ENCODE measurements at regions not wholly inside any gene's neighbourhood (a gene's known extent, or its start where the extent isn't known, plus 50 kb on each side); places are given as distances from the start of the nearest gene placed in this dataset.

DNA sequence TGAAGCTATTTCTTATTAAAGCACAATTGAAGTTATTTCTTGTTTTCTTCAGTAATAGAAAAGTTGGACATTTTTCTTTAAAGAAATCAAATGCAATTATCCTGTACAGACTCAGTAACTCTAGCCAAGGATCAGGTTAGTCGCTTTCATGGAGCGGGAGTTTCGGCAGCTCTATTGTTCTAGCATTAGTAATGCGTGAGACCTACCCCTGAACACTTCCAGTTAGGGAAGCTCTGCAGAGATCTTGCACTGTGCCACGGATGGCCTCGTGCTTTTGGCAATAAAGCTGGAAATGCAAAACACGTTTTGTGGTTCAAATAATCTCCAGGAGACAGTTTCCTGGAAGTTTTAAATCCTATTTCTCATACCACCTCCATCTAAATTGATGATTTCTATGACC lies 488.4 kb downstream of the SETD4 start:
- intact Hi-C loops (cut with DNase I), result no loop called here
- Histone ChIP-seq H3K27ac (no peak overlapping the region), H3K36me3 (no peaks in the 10 kb centered on the region), H3K4me1 (no peaks in the 10 kb centered on the region), H3K27me3 (no peaks in the 10 kb centered on the region), H3K4me3 (replicated peaks in 1 of 3) (no peak overlapping the region), H3K9me3 (no peaks in the 10 kb centered on the region)
- WGBS, 2 donors, result 74 to 82% methylated on average over 7 of the region's 7 CpGs
- DNase-seq, result no peak
- TF ChIP-seq, protein P1, sequence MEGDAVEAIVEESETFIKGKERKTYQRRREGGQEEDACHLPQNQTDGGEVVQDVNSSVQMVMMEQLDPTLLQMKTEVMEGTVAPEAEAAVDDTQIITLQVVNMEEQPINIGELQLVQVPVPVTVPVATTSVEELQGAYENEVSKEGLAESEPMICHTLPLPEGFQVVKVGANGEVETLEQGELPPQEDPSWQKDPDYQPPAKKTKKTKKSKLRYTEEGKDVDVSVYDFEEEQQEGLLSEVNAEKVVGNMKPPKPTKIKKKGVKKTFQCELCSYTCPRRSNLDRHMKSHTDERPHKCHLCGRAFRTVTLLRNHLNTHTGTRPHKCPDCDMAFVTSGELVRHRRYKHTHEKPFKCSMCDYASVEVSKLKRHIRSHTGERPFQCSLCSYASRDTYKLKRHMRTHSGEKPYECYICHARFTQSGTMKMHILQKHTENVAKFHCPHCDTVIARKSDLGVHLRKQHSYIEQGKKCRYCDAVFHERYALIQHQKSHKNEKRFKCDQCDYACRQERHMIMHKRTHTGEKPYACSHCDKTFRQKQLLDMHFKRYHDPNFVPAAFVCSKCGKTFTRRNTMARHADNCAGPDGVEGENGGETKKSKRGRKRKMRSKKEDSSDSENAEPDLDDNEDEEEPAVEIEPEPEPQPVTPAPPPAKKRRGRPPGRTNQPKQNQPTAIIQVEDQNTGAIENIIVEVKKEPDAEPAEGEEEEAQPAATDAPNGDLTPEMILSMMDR (IDR thresholded peaks at IDR 0.05), result no peak
- TF ChIP-seq POLR2A (IDR thresholded peaks at IDR 0.05), result no peak

DNA sequence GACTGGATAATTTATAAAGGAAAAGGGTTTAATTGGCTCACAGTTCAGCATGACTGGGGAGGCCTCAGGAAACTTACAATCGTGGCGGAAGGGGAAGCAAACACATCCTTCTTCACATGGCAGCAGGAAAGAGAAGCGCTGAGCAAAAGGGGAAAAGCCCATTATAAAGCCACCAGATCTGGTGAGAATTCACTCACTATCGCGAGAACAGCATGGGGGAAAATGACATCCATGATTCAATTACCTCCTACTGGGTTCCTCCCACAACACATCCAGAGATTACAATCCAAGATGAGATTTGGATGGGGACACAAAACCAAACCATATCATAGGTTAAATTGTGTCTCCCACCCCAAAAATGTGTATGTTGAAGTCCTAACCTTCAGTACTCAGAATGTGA lies 491.7 kb downstream of the SETD4 start:
- DNase-seq, result no peak
- no peaks in the 10 kb centered on the region for H3K36me3 ChIP-seq
- H3K4me3 ChIP-seq (replicated peaks in 1 of 3), result no peak overlapping the region
- no peaks in the 10 kb centered on the region for H3K4me1 ChIP-seq
- H3K27ac ChIP-seq, result no peak overlapping the region
- H3K9me3 ChIP-seq, result no peaks in the 10 kb centered on the region
- H3K27me3 ChIP-seq, result no peaks in the 10 kb centered on the region
- TF ChIP-seq POLR2A (IDR thresholded peaks at IDR 0.05), result no peak
- TF ChIP-seq, protein P1 (IDR thresholded peaks at IDR 0.05), result no peak
- intact Hi-C loops (cut with DNase I), result no loop called here
- WGBS, 2 donors, result 69 to 84% methylated on average over 5 of the region's 5 CpGs

DNA sequence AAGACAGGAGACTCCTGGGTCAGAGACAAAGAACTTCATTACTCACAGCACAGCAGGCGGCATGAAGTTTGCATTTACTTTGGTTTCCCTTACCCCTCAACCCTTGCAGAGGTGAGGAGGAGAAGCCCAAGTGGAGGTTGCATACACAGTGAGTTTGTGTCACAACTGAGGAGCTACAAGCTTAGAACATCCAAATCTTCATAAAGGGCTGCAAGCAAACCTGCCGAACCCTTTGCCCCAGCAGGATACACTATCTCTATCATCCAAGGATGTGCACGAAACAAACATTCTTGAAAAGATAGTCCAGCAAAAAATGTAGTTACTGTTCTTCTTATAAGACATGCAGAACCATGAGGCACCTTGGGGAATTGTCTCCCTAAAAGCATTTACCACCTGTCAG lies 493.5 kb downstream of the SETD4 start:
- Histone ChIP-seq H3K9me3 (no peaks in the 10 kb centered on the region), H3K27me3 (no peaks in the 10 kb centered on the region), H3K4me1 (no peaks in the 10 kb centered on the region), H3K27ac (no peak overlapping the region), H3K4me3 (replicated peaks in 1 of 3) (no peak overlapping the region), H3K36me3 (no peaks in the 10 kb centered on the region)
- DNase-seq, result no peak
- TF ChIP-seq, protein P1 (IDR thresholded peaks at IDR 0.05), result no peak
- TF ChIP-seq POLR2A (IDR thresholded peaks at IDR 0.05), result no peak
- intact Hi-C loops (cut with DNase I), result no loop called here
- WGBS, 2 donors, result 92 to 95% methylated on average over 3 of the region's 3 CpGs

DNA sequence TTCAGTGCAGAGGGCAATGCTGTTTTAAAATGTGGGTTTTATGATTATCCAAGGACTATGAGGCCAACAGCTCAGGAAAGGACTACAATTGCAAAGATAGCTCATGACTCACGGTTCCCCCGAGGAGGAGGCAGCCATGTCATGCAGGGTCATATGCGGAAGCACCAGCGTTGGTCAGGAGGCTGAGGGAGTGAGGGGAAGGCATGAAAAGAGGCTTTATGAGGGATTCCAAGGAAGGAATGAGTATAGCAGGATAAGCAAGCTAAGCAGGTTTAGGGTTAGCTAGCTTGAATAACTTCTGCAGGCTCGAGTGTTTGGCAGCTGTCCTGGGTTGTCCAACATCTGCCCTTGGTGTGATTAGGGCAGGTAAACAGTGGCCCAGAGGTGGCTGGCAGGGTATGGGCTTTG lies 495.1 kb downstream of the SETD4 start:
- WGBS, 2 donors, result 38 to 42% methylated on average over 5 of the region's 5 CpGs
- intact Hi-C loops (cut with DNase I), result no loop called here
- TF ChIP-seq, protein P1 (IDR thresholded peaks at IDR 0.05), result no peak
- no peak for TF ChIP-seq POLR2A (IDR thresholded peaks at IDR 0.05)
- peak in 1 of 2 donors; percentile 6 for DNase-seq
- Histone ChIP-seq H3K27ac (no peak overlapping the region), H3K9me3 (no peaks in the 10 kb centered on the region), H3K27me3 (no peaks in the 10 kb centered on the region), H3K36me3 (no peaks in the 10 kb centered on the region), H3K4me1 (no peaks in the 10 kb centered on the region), H3K4me3 (replicated peaks in 1 of 3) (no peak overlapping the region)

DNA sequence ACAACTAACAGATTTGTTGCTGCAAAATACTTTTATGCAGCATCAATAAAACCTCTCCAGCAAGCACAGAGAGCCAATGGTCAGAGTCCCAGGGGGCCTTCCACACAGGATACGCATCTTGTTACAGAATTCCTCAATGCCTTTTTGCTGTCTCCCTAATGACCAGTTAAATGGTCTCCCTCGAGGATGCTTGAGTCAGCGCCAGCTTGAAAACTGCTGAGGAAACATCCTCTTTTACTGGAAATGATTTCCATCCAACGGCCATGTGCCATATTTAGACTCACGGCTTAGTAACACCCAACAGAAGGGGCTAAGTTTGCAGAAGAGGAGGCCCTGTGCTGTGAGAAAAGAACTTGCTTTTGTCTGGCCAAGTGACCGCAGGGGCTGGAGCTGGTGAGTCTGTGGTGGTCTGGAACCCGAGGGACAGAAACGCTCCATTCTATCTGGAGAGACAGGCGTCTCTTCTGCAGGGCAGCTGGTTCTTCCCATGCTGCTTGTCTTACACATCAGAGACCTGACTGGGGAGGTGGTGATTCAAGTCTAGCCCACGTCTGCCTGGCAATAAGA lies 496.4 kb downstream of the SETD4 start:
- intact Hi-C loops (cut with DNase I), result no loop called here
- 61 to 81% methylated on average over 10 of the region's 10 CpGs for WGBS, 2 donors
- TF ChIP-seq, protein P1 (IDR thresholded peaks at IDR 0.05), result no peak
- TF ChIP-seq POLR2A (IDR thresholded peaks at IDR 0.05), result no peak
- H3K9me3 ChIP-seq, result no peaks in the 10 kb centered on the region
- no peak overlapping the region for H3K4me3 ChIP-seq (replicated peaks in 1 of 3)
- peak overlapping the region in 1 of 3 donors; percentile 29 for H3K27ac ChIP-seq
- H3K4me1 ChIP-seq, result no peaks in the 10 kb centered on the region
- no peaks in the 10 kb centered on the region for H3K27me3 ChIP-seq
- peak in 1 of 2 donors; percentile 20 for DNase-seq
- no peaks in the 10 kb centered on the region for H3K36me3 ChIP-seq

Data from thyroid gland (tissue), 4 donors.